Nephron progenitor cell (in vitro differentiated cells): ENCODE measurements at regions not wholly inside any gene's neighbourhood (a gene's known extent, or its start where the extent isn't known, plus 50 kb on each side); places are given as distances from the start of the nearest gene placed in this dataset.
"Not testable (repeated sequence)": the region's sequence is repeated elsewhere in the genome, so short reads cannot be mapped to it uniquely, and the experiment has no call there.

Source experiments
- DNase-seq: peaks from one replicate; pipeline ENCODE4 v3.0.0; 2021
- H3K27ac Mint-ChIP-seq: 2 replicates; pipeline ENCODE4 v1.8.0; 2021; ENCODE audit warnings: mild to moderate bottlenecking, moderate library complexity, mixed read lengths
- H3K27me3 Mint-ChIP-seq: 2 replicates; pipeline ENCODE4 v1.8.0; 2021; ENCODE audit warnings: mild to moderate bottlenecking, low read depth, mixed read lengths; ENCODE audit not compliant: poor library complexity
- H3K36me3 Mint-ChIP-seq: 2 replicates; pipeline ENCODE4 v1.8.0; 2021; ENCODE audit warnings: low read depth, mixed read lengths
- H3K4me1 Mint-ChIP-seq: 2 replicates; pipeline ENCODE4 v1.8.0; 2021; ENCODE audit warnings: mixed read lengths
- H3K4me3 Mint-ChIP-seq: 2 replicates; pipeline ENCODE4 v1.8.0; 2021; ENCODE audit warnings: mild to moderate bottlenecking, moderate library complexity, mixed read lengths
- H3K9me3 Mint-ChIP-seq: 2 replicates; pipeline ENCODE4 v1.8.0; 2021; ENCODE audit warnings: mild to moderate bottlenecking, moderate library complexity, mixed read lengths

GRCh38 chr14:19158012-19158411 is 190.8 kb downstream of the POTEM start:
- peaks cover 22% of the 10 kb centered on the region for H3K9me3 Mint-ChIP-seq
- not testable (repeated sequence) for H3K27ac Mint-ChIP-seq, DNase-seq, H3K27me3 Mint-ChIP-seq, H3K4me3 Mint-ChIP-seq, H3K36me3 Mint-ChIP-seq, H3K4me1 Mint-ChIP-seq

- not testable (repeated sequence) for H3K27ac Mint-ChIP-seq, H3K27me3 Mint-ChIP-seq, H3K4me3 Mint-ChIP-seq, DNase-seq, H3K36me3 Mint-ChIP-seq, H3K4me1 Mint-ChIP-seq
- H3K9me3 Mint-ChIP-seq = peaks cover 22% of the 10 kb centered on the region
Observed at GRCh38 chr14:19158588-19158987, 191.4 kb downstream of the POTEM start.

GRCh38 chr14:19159003-19159625 is 191.9 kb downstream of the POTEM start:
- H3K36me3 Mint-ChIP-seq, H3K4me1 Mint-ChIP-seq: not testable (repeated sequence)

GRCh38 chr14:19160379-19160778 is 193.1 kb downstream of the POTEM start:
- not testable (repeated sequence) for H3K4me3 Mint-ChIP-seq, H3K36me3 Mint-ChIP-seq, H3K27me3 Mint-ChIP-seq, H3K4me1 Mint-ChIP-seq, DNase-seq, H3K27ac Mint-ChIP-seq
- peaks cover 26% of the 10 kb centered on the region for H3K9me3 Mint-ChIP-seq

More at GRCh38 chr14:19159003-19159625, 191.9 kb downstream of the POTEM start:
- peaks cover 26% of the 10 kb centered on the region for H3K9me3 Mint-ChIP-seq
- H3K4me3 Mint-ChIP-seq, DNase-seq, H3K27me3 Mint-ChIP-seq, H3K27ac Mint-ChIP-seq: not testable (repeated sequence)

- not testable (repeated sequence) for H3K36me3 Mint-ChIP-seq, H3K4me1 Mint-ChIP-seq, H3K27ac Mint-ChIP-seq, H3K27me3 Mint-ChIP-seq, DNase-seq, H3K4me3 Mint-ChIP-seq
- H3K9me3 Mint-ChIP-seq = peaks cover 28% of the 10 kb centered on the region
Observed at GRCh38 chr14:19161251-19162033, 194.2 kb downstream of the POTEM start.

GRCh38 chr14:19162034-19162706 is 194.9 kb downstream of the POTEM start:
- H3K27ac Mint-ChIP-seq, H3K4me1 Mint-ChIP-seq, H3K4me3 Mint-ChIP-seq, DNase-seq, H3K27me3 Mint-ChIP-seq, H3K36me3 Mint-ChIP-seq: not testable (repeated sequence)
- H3K9me3 Mint-ChIP-seq = peaks cover 32% of the 10 kb centered on the region

- not testable (repeated sequence) for H3K27ac Mint-ChIP-seq, H3K27me3 Mint-ChIP-seq, H3K4me3 Mint-ChIP-seq, DNase-seq, H3K4me1 Mint-ChIP-seq, H3K36me3 Mint-ChIP-seq
- H3K9me3 Mint-ChIP-seq = peaks cover 35% of the 10 kb centered on the region
Observed at GRCh38 chr14:19162920-19163319, 195.7 kb downstream of the POTEM start.

GRCh38 chr14:19163891-19164290 is 196.7 kb downstream of the POTEM start:
- not testable (repeated sequence) for H3K27me3 Mint-ChIP-seq, H3K4me3 Mint-ChIP-seq, H3K36me3 Mint-ChIP-seq, H3K4me1 Mint-ChIP-seq, DNase-seq, H3K27ac Mint-ChIP-seq
- peaks cover 45% of the 10 kb centered on the region for H3K9me3 Mint-ChIP-seq

GRCh38 chr14:19164426-19164825 is 197.2 kb downstream of the POTEM start:
- not testable (repeated sequence) for DNase-seq, H3K4me3 Mint-ChIP-seq, H3K4me1 Mint-ChIP-seq, H3K27me3 Mint-ChIP-seq, H3K27ac Mint-ChIP-seq, H3K36me3 Mint-ChIP-seq
- peaks cover 50% of the 10 kb centered on the region for H3K9me3 Mint-ChIP-seq

- H3K9me3 Mint-ChIP-seq = peaks cover 52% of the 10 kb centered on the region
- not testable (repeated sequence) for H3K27me3 Mint-ChIP-seq, H3K4me1 Mint-ChIP-seq, H3K27ac Mint-ChIP-seq, H3K4me3 Mint-ChIP-seq, DNase-seq, H3K36me3 Mint-ChIP-seq
Observed at GRCh38 chr14:19166056-19166455, 198.8 kb downstream of the POTEM start.

GRCh38 chr14:19167454-19168190 is 200.4 kb downstream of the POTEM start:
- not testable (repeated sequence) for DNase-seq, H3K27me3 Mint-ChIP-seq, H3K27ac Mint-ChIP-seq, H3K4me1 Mint-ChIP-seq, H3K36me3 Mint-ChIP-seq, H3K4me3 Mint-ChIP-seq
- H3K9me3 Mint-ChIP-seq = peaks cover 39% of the 10 kb centered on the region

- H3K36me3 Mint-ChIP-seq, H3K4me3 Mint-ChIP-seq, H3K4me1 Mint-ChIP-seq, DNase-seq, H3K27me3 Mint-ChIP-seq, H3K27ac Mint-ChIP-seq: not testable (repeated sequence)
- H3K9me3 Mint-ChIP-seq = peaks cover 43% of the 10 kb centered on the region
Observed at GRCh38 chr14:19168261-19168660, 201.0 kb downstream of the POTEM start.

- H3K4me1 Mint-ChIP-seq, H3K36me3 Mint-ChIP-seq, H3K27ac Mint-ChIP-seq, H3K27me3 Mint-ChIP-seq, DNase-seq, H3K4me3 Mint-ChIP-seq: not testable (repeated sequence)
- peaks cover 43% of the 10 kb centered on the region for H3K9me3 Mint-ChIP-seq
Observed at GRCh38 chr14:19169561-19170362, 202.5 kb downstream of the POTEM start.
